H1 (cell line): ENCODE measurements at regions not wholly inside any gene's neighbourhood (a gene's known extent, or its start where the extent isn't known, plus 50 kb on each side); places are given as distances from the start of the nearest gene placed in this dataset.

Experiments used
- CTCF ChIA-PET: fragments of 300-600 bp; sonication (Branson Sonifier 250); formaldehyde crosslinking; loops from one replicate; lab custom pipeline; 2021; ENCODE audit not compliant: partially characterized antibody; lab: Charles Lee
- POLR2A ChIA-PET: fragments of 300-600 bp; sonication (Branson Sonifier 250); formaldehyde crosslinking; loops from one replicate; lab custom pipeline; 2021; ENCODE audit warnings: inconsistent platforms; ENCODE audit not compliant: partially characterized antibody; lab: Charles Lee
- DNase-seq, 2 experiments: peaks; one replicate each; pipeline versions ENCODE4 v3.0.0 to v3.0.0-alpha.2; 2010 to 2022; ENCODE audit warnings: low spot score in 2 of 2, low read depth in 1 of 2, mixed read lengths in 1 of 2
- FAIRE-seq: peaks from 2 replicates; lab custom pipeline; 2011; peaks lifted over from hg19 to GRCh38; lab: Jason Lieb, UNC
- H2AFZ ChIP-seq: 2 replicates; pipeline ENCODE4 v1.8.1; 2012; ENCODE audit warnings: low read length, inconsistent platforms
- H2AK5ac ChIP-seq: 2 replicates; pipeline ENCODE4 v1.6.1; 2013; ENCODE audit warnings: low read depth, low read length
- H2BK120ac ChIP-seq: replicated peaks from 2 replicates; pipeline ENCODE3; 2013; ENCODE audit warnings: low read depth, low read length, inconsistent platforms
- H2BK12ac ChIP-seq: 2 replicates; pipeline ENCODE4 v1.6.1; 2013; ENCODE audit warnings: low read depth, low read length
- H2BK15ac ChIP-seq: 2 replicates; pipeline ENCODE4 v1.6.1; 2013; ENCODE audit warnings: low read length
- H2BK20ac ChIP-seq: 2 replicates; pipeline ENCODE4 v1.6.1; 2013; ENCODE audit warnings: low read length
- H2BK5ac ChIP-seq: 2 replicates; pipeline ENCODE4 v1.6.1; 2013; ENCODE audit warnings: low read depth, low read length
- H3K14ac ChIP-seq: 2 replicates; pipeline ENCODE4 v1.6.1; 2013; ENCODE audit warnings: inconsistent platforms; ENCODE audit not compliant: insufficient read length
- H3K18ac ChIP-seq: 2 replicates; pipeline ENCODE4 v1.6.1; 2013; ENCODE audit warnings: low read length; ENCODE audit errors: extremely low read depth
- H3K23ac ChIP-seq: 2 replicates; pipeline ENCODE4 v1.6.1; 2013; ENCODE audit warnings: inconsistent platforms; ENCODE audit not compliant: insufficient read length
- H3K23me2 ChIP-seq: 2 replicates; pipeline ENCODE4 v1.6.1; 2013; ENCODE audit warnings: low read depth, low read length
- H3K27ac ChIP-seq: 2 replicates; pipeline ENCODE4 v1.6.1; 2011; ENCODE audit warnings: low read depth, low read length, inconsistent platforms
- H3K27me3 ChIP-seq, 4 experiments: replicated peaks in 1 of 4; 1 replicate in 1 of 4; 2 replicates in 3 of 4; pipeline versions ENCODE4 v1.6.1 to v1.8.1; 2011 to 2013; ENCODE audit warnings: low read length in 3 of 4, mild to moderate bottlenecking in 3 of 4, inconsistent platforms in 2 of 4, mixed read lengths in 2 of 4, moderate library complexity in 1 of 4; ENCODE audit not compliant: control insufficient read depth in 3 of 4, insufficient read depth in 3 of 4; ENCODE audit errors: extremely low read depth in 1 of 4
- H3K36me3 ChIP-seq, 4 experiments: 2 replicates each; pipeline versions ENCODE4 v1.6.1 to v1.8.1; 2011 to 2013; ENCODE audit warnings: mild to moderate bottlenecking in 4 of 4, low read length in 3 of 4, moderate library complexity in 2 of 4, control low read depth in 1 of 4, inconsistent platforms in 1 of 4; ENCODE audit not compliant: insufficient read depth in 4 of 4, control insufficient read depth in 2 of 4
- H3K4ac ChIP-seq: replicated peaks from 2 replicates; pipeline ENCODE3; 2013; ENCODE audit warnings: low read length, low read depth, mixed read lengths, inconsistent platforms; ENCODE audit not compliant: insufficient read length
- H3K4me1 ChIP-seq, 4 experiments: replicated peaks in 1 of 4; 1 replicate in 1 of 4; 2 replicates in 3 of 4; pipeline versions ENCODE4 v1.6.1 to v1.8.1; 2011 to 2013; ENCODE audit warnings: low read length in 3 of 4, inconsistent platforms in 2 of 4, mixed read lengths in 1 of 4; ENCODE audit not compliant: insufficient read depth in 4 of 4, control insufficient read depth in 3 of 4
- H3K4me2 ChIP-seq, 2 experiments: 2 replicates each; pipeline versions ENCODE4 v1.6.1 to v1.8.1; 2011 to 2013; ENCODE audit warnings: low read depth in 2 of 2, low read length in 2 of 2, control low read depth in 1 of 2, inconsistent platforms in 1 of 2, mild to moderate bottlenecking in 1 of 2; ENCODE audit not compliant: insufficient read depth in 1 of 2
- H3K4me3 ChIP-seq, 4 experiments: fragments of 200-600, 300-600 bp in 1 of 4; sonication (generic), shearing (Covaris generic), sonication (Bioruptor Twin) in 1 of 4; 2 replicates each; pipeline versions ENCODE4 v1.5.1 to v1.8.1; 2011 to 2016; ENCODE audit warnings: low read length in 4 of 4, low read depth in 3 of 4, control low read depth in 2 of 4, inconsistent platforms in 2 of 4, mild to moderate bottlenecking in 2 of 4, mixed read lengths in 1 of 4, moderate library complexity in 1 of 4; ENCODE audit not compliant: insufficient read depth in 2 of 4; ENCODE audit errors: extremely low read depth in 1 of 4
- H3K56ac ChIP-seq: replicated peaks from 2 replicates; pipeline ENCODE3; 2013; ENCODE audit warnings: low read depth, mild to moderate bottlenecking, mixed read lengths, low read length, inconsistent platforms; ENCODE audit not compliant: insufficient read length
- H3K79me1 ChIP-seq: 2 replicates; pipeline ENCODE4 v1.6.1; 2013; ENCODE audit warnings: low read depth, low read length, control low read depth
- H3K79me2 ChIP-seq, 2 experiments: 2 replicates each; pipeline versions ENCODE4 v1.6.1 to v1.8.1; 2012 to 2013; ENCODE audit warnings: low read length in 2 of 2, mild to moderate bottlenecking in 2 of 2, inconsistent platforms in 1 of 2; ENCODE audit not compliant: insufficient read depth in 2 of 2, control insufficient read depth in 1 of 2
- H3K9ac ChIP-seq, 4 experiments: replicated peaks in 1 of 4; 1 replicate in 1 of 4; 2 replicates in 3 of 4; pipeline versions ENCODE4 v1.6.1 to v1.8.1; 2011 to 2013; ENCODE audit warnings: low read depth in 3 of 4, low read length in 3 of 4, control low read depth in 2 of 4, mild to moderate bottlenecking in 2 of 4, moderate library complexity in 2 of 4, inconsistent platforms in 1 of 4; ENCODE audit errors: extremely low read depth in 1 of 4
- H3K9me3 ChIP-seq, 2 experiments: 2 replicates each; pipeline versions ENCODE4 v1.6.1 to v1.8.1; 2012 to 2013; ENCODE audit warnings: mild to moderate bottlenecking in 2 of 2, moderate library complexity in 2 of 2, control low read depth in 1 of 2, inconsistent platforms in 1 of 2, low read depth in 1 of 2, low read length in 1 of 2, mixed read lengths in 1 of 2; ENCODE audit not compliant: insufficient read depth in 2 of 2
- H4K20me1 ChIP-seq, 2 experiments: replicated peaks in 1 of 2; 2 replicates each; pipeline versions ENCODE3 to v1.8.1; 2011 to 2013; ENCODE audit warnings: inconsistent platforms in 2 of 2, low read length in 2 of 2, mild to moderate bottlenecking in 1 of 2; ENCODE audit not compliant: insufficient read depth in 2 of 2, control insufficient read depth in 1 of 2
- H4K5ac ChIP-seq: 2 replicates; pipeline ENCODE4 v1.6.1; 2013; ENCODE audit warnings: low read length, low read depth, mixed read lengths, inconsistent platforms; ENCODE audit not compliant: insufficient read length
- H4K8ac ChIP-seq: 2 replicates; pipeline ENCODE4 v1.8.0; 2013; ENCODE audit warnings: mild to moderate bottlenecking, moderate library complexity, low read length, inconsistent platforms; ENCODE audit not compliant: insufficient read depth; ENCODE audit errors: extremely low read depth
- H4K91ac ChIP-seq: replicated peaks from 2 replicates; pipeline ENCODE3; 2013; ENCODE audit warnings: low read length, mixed read lengths, inconsistent platforms; ENCODE audit not compliant: insufficient read length
- EP300 ChIP-seq, 2 experiments: IDR thresholded peaks; 1 replicate in 1 of 2; 2 replicates in 1 of 2; pipeline ENCODE4 v1.6.1; 2011 to 2012; ENCODE audit warnings: low read depth in 2 of 2, low read length in 2 of 2, mild to moderate bottlenecking in 2 of 2, borderline replicate concordance in 1 of 2, inconsistent platforms in 1 of 2, moderate library complexity in 1 of 2
- KDM5A ChIP-seq: fragments of 200-600 bp; IDR thresholded peaks from 2 replicates; pipeline ENCODE4 v1.7.1; 2012; ENCODE audit warnings: mild to moderate bottlenecking, low read length, inconsistent platforms, mixed read lengths
- WGBS, 2 experiments: shearing (Covaris generic) in 1 of 2; methylation state at CpG; one replicate each; pipeline versions ENCODE4 v1.1.6 to v1.1.7; 2013 to 2015; ENCODE audit warnings: low lambda C conversion rate in 2 of 2, mixed read lengths in 2 of 2, inconsistent platforms in 1 of 2, low coverage in 1 of 2, missing lambda C conversion rate in 1 of 2; ENCODE audit not compliant: insufficient replicate concordance in 2 of 2, insufficient coverage in 1 of 2, insufficient read length in 1 of 2; ENCODE audit errors: extremely low coverage in 1 of 2, missing lambda C conversion rate in 1 of 2; 5-methylcytosine and 5-hydroxymethylcytosine counted together

GRCh38 chr14:84013424-84013823 is 1516.5 kb upstream of the FLRT2 start:
- Histone ChIP-seq H3K4ac (no peak overlapping the region), H3K4me1 (no peaks in the 10 kb centered on the region), H2BK12ac (no peak overlapping the region), H3K4me3 (no peak overlapping the region), H2BK120ac (no peak overlapping the region), H3K23me2 (no peaks in the 10 kb centered on the region), H3K79me2 (no peaks in the 10 kb centered on the region), H4K8ac (no peak overlapping the region), H3K79me1 (no peaks in the 10 kb centered on the region), H4K5ac (no peak overlapping the region), H3K9ac (no peak overlapping the region), H2BK5ac (no peak overlapping the region), H3K18ac (no peak overlapping the region), H3K9me3 (no peaks in the 10 kb centered on the region), H2AK5ac (no peak overlapping the region), H2BK15ac (no peak overlapping the region), H3K14ac (no peak overlapping the region), H3K56ac (no peak overlapping the region), H2BK20ac (no peak overlapping the region), H3K27ac (no peak overlapping the region), H3K4me2 (no peak overlapping the region), H4K91ac (no peak overlapping the region), H3K23ac (no peak overlapping the region), H2AFZ (no peak overlapping the region), H3K27me3 (no peaks in the 10 kb centered on the region), H4K20me1 (no peaks in the 10 kb centered on the region), H3K36me3 (no peaks in the 10 kb centered on the region)
- FAIRE-seq (no peak), DNase-seq (no peak)
- POLR2A ChIA-PET, result no interaction called here
- CTCF ChIA-PET, result no interaction called here
- 91% methylated on average over 1 of the region's 1 CpG; no CpG with 5 or more reads in 1 of the 2 experiments for WGBS, 2 experiments
- no peak for TF ChIP-seq KDM5A
- no peak for TF ChIP-seq EP300 (IDR thresholded peaks at IDR 0.05; ENCODE audit: borderline replicate concordance in 1 of 2, low read depth in 2 of 2, low read length in 2 of 2)
